Heart left ventricle (tissue), 16 donors: ENCODE measurements at regions not wholly inside any gene's neighbourhood (a gene's known extent, or its start where the extent isn't known, plus 50 kb on each side); places are given as distances from the start of the nearest gene placed in this dataset.

Source experiments
- ATAC-seq, 4 donors: fragments of 200-7000 bp; cut with Tn5 transposase; one replicate each; pipeline ENCODE4 v1.9.1; 2020 to 2022; ENCODE audit warnings: moderate library complexity in 4 of 4, mild to moderate bottlenecking in 3 of 4, moderate number of reproducible peaks in 1 of 4
- DNase-seq, 5 donors: peaks; one replicate each; pipeline ENCODE4 v3.0.0-alpha.2; 2020
- H3K27ac ChIP-seq, 12 donors: fragments of 200-600 bp; sonication (generic) in 4 of 12; one replicate each; pipeline versions ENCODE4 v1.5.0 to v1.8.0; 2016 to 2022; ENCODE audit warnings: mild to moderate bottlenecking in 2 of 12
- H3K27me3 ChIP-seq, 9 donors: fragments of 200-600 bp; sonication (generic) in 2 of 9; one replicate each; pipeline versions ENCODE4 v1.5.1 to v1.8.0; 2016 to 2022; ENCODE audit warnings: mild to moderate bottlenecking in 3 of 9
- H3K36me3 ChIP-seq, 9 donors: fragments of 200-600 bp; sonication (generic) in 2 of 9; one replicate each; pipeline versions ENCODE4 v1.5.0 to v1.8.0; 2018 to 2022; ENCODE audit warnings: mild to moderate bottlenecking in 2 of 9
- H3K4me1 ChIP-seq, 12 donors: fragments of 200-600 bp; sonication (generic) in 4 of 12; one replicate each; pipeline versions ENCODE4 v1.5.0 to v1.8.0; 2016 to 2022; ENCODE audit warnings: mild to moderate bottlenecking in 3 of 12
- H3K4me3 ChIP-seq, 12 donors: fragments of 200-600 bp; sonication (generic) in 4 of 12; one replicate each; pipeline versions ENCODE4 v1.5.0 to v1.8.0; 2017 to 2022; ENCODE audit warnings: mild to moderate bottlenecking in 9 of 12, moderate library complexity in 4 of 12
- H3K9me3 ChIP-seq, 12 donors: fragments of 200-600 bp; sonication (generic) in 4 of 12; one replicate each; pipeline versions ENCODE4 v1.5.0 to v1.8.0; 2016 to 2022; ENCODE audit warnings: mild to moderate bottlenecking in 1 of 12
- POLR2A ChIP-seq, 2 donors: fragments of 450-650 bp; IDR thresholded peaks; one replicate each; pipeline ENCODE4 v1.6.1; 2017; ENCODE audit warnings: antibody characterized with exemption in 2 of 2, mild to moderate bottlenecking in 2 of 2, moderate library complexity in 2 of 2
- WGBS, 4 donors: extraction: QIAGEN DNeasy Blood & Tissue Kit in 2 of 4; methylation state at CpG; one replicate each; pipeline versions ENCODE4 v1.1.5 to v1.1.7; 2013 to 2018; 5-methylcytosine and 5-hydroxymethylcytosine counted together
- intact Hi-C, 10 donors: fragments of 100-400 bp; cut with DNase I; formaldehyde crosslinking; loops; one replicate each; pipeline versions ENCODE4 v1.11.1 to v1.14.2; 2022
- TF ChIP-seq, protein P1 (sequence below), 12 donors: fragments of 200-600 bp; sonication (generic) in 4 of 12; IDR thresholded peaks; one replicate each; pipeline versions ENCODE4 v1.5.0 to v1.8.0; 2018 to 2022; ENCODE audit warnings: antibody characterized with exemption in 12 of 12, mild to moderate bottlenecking in 5 of 12
- donor health status: ischemic (EF 13 %, LVEDD 7.1; RV severe dilation, severe dysfunction).
- donor health status: healthy with polysubstance abuse.
- donor health status: DM: no; HTN: yes; CAD: no.
- donor health status: DM: no; HTN: no; CAD: no.
- donor health status: ischemic (EF 25% LVEDD 6.9; RV normal size, moderate dysfunction).
- donor health status: ischemic (EF 25% LVEDD 5.7; RV mildly dilated, moderate dysfunction).
- donor health status: healthy.
- donor health status: DM: yes; HTN: yes; CAD: no.
- donor health status: ischemic (EF 35%, LVEDD 5.7; RV mildly dilated, moderate dysfunction).
- donor health status: nonischemic (EF 11% LVEDD 7.7; RV severe dilation, severe dysfunction).
- donor health status: DM: yes; HTN: yes; CAD: no.
- donor health status: PGD.
- donor health status: ischemic (EF 29% LVEDD 5.4; RV normal size, mild dysfunction).
- donor health status: nonischemic (EF 23%, LVEDD 6.1; RV moderate dilation, normal function).

GRCh38 chr1:213669964-213670691 is 317.6 kb upstream of the PROX1 start:
- Histone ChIP-seq H3K27ac (no peak overlapping the region), H3K4me3 (no peak overlapping the region), H3K36me3 (no peaks in the 10 kb centered on the region), H3K9me3 (no peaks in the 10 kb centered on the region), H3K4me1 (no peaks in the 10 kb centered on the region), H3K27me3 (peaks cover 0 to 2% (median 0%) of the 10 kb centered on the region in 9 donors)
- WGBS, 4 donors: 33 to 75% (median 51%) methylated on average over 2 of the region's 2 CpGs
- ATAC-seq: no peak
- DNase-seq: no peak
- TF ChIP-seq POLR2A (IDR thresholded peaks at IDR 0.05): no peak
- TF ChIP-seq, protein P1, sequence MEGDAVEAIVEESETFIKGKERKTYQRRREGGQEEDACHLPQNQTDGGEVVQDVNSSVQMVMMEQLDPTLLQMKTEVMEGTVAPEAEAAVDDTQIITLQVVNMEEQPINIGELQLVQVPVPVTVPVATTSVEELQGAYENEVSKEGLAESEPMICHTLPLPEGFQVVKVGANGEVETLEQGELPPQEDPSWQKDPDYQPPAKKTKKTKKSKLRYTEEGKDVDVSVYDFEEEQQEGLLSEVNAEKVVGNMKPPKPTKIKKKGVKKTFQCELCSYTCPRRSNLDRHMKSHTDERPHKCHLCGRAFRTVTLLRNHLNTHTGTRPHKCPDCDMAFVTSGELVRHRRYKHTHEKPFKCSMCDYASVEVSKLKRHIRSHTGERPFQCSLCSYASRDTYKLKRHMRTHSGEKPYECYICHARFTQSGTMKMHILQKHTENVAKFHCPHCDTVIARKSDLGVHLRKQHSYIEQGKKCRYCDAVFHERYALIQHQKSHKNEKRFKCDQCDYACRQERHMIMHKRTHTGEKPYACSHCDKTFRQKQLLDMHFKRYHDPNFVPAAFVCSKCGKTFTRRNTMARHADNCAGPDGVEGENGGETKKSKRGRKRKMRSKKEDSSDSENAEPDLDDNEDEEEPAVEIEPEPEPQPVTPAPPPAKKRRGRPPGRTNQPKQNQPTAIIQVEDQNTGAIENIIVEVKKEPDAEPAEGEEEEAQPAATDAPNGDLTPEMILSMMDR (IDR thresholded peaks at IDR 0.05): no peak
- intact Hi-C loops: no loop called here

DNA sequence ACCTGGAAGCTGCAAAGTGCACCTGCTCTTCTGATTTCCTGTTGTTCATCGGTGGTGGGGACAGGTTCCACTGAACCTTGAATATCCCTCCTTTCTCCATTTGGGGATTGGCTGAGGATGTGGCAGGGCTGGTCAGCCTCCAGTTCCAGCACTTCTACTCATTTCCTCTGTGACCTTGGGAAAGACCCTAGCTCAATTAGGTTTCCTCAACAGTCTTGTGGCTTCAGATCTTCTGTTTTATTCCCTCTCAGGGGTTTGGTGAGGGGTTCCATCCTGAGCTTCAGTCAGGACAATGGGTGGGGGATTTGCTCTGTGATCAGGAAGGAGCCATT is 317.1 kb upstream of the PROX1 start:
- Histone ChIP-seq H3K9me3 (no peaks in the 10 kb centered on the region), H3K36me3 (no peaks in the 10 kb centered on the region), H3K27ac (no peak overlapping the region), H3K27me3 (peaks cover 0 to 6% (median 0%) of the 10 kb centered on the region in 9 donors), H3K4me3 (no peak overlapping the region), H3K4me1 (no peaks in the 10 kb centered on the region)
- 38 to 60% (median 53%) methylated on average over 1 of the region's 1 CpG for WGBS, 4 donors
- no peak for TF ChIP-seq POLR2A (IDR thresholded peaks at IDR 0.05)
- TF ChIP-seq, protein P1 (IDR thresholded peaks at IDR 0.05): no peak
- intact Hi-C loops: no loop called here
- no peak for ATAC-seq
- DNase-seq: no peak

- Histone ChIP-seq H3K27me3 (peaks cover 0 to 8% (median 0%) of the 10 kb centered on the region in 9 donors), H3K27ac (no peak overlapping the region), H3K9me3 (no peaks in the 10 kb centered on the region), H3K4me3 (no peak overlapping the region), H3K36me3 (no peaks in the 10 kb centered on the region), H3K4me1 (no peaks in the 10 kb centered on the region)
- ATAC-seq (no peak), DNase-seq (no peak)
- intact Hi-C loops: no loop called here
- 86 to 91% (median 88%) methylated on average over 1 of the region's 1 CpG for WGBS, 4 donors
- TF ChIP-seq, protein P1 (IDR thresholded peaks at IDR 0.05): no peak
- no peak for TF ChIP-seq POLR2A (IDR thresholded peaks at IDR 0.05)
Observed at GRCh38 chr1:213675043-213675442, 312.7 kb upstream of the PROX1 start.

DNA sequence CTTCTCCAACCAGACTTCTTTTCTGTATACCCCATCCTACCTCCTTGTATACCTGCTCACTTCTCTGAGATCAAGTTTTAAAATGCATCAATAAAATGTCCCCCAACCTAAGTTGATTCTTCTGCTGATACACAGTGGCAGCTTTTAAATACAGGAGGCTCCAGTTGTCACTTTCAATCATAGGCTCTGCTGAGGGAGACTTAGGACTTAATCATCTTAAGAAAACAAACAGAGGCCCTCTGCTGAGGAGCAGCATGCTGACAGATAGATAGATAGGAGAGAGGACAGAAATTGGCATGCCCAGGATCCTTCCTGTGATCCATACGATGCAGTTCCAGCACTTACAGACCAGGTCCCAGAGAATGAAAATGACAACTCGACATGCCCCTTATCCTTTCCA is 311.0 kb upstream of the PROX1 start:
- DNase-seq (no peak), ATAC-seq (no peak)
- intact Hi-C loops: no loop called here
- Histone ChIP-seq H3K4me3 (no peak overlapping the region), H3K27me3 (peaks cover 0 to 8% (median 0%) of the 10 kb centered on the region in 9 donors), H3K4me1 (no peaks in the 10 kb centered on the region), H3K27ac (no peak overlapping the region), H3K9me3 (no peaks in the 10 kb centered on the region), H3K36me3 (no peaks in the 10 kb centered on the region)
- TF ChIP-seq POLR2A (IDR thresholded peaks at IDR 0.05): no peak
- TF ChIP-seq, protein P1 (IDR thresholded peaks at IDR 0.05): no peak
- WGBS, 4 donors: 27 to 56% (median 41%) methylated on average over 2 of the region's 2 CpGs
